ENCODE measurements at regions not wholly inside any gene's neighbourhood (a gene's known extent, or its start where the extent isn't known, plus 50 kb on each side); places are given as distances from the start of the nearest gene placed in this dataset.

DNA sequence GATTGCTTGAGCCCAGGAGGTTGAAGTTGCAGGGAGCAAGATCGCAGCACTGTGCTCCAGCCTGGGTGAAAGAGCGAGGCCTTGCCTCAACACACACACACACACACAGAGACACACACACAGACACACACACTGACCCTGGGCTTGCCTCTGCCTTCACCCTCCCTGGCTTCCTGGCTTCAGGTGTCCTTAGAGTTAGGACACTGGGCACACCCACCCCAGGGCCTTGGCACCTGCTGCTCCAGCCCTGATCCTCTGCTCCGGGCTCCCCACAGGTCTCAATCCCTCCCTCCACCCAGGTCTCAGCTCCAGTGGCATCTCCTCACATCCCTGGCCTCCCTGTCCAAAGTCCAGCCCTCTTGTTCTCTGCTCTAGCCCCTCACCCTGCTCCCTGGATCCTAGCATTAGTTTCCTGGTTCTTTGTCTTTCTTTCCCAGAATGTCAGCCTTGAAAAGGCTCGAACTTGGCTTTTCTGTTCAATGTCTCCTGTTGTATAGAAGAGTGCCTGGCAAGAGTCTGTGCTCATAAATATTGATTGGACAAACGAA lies 212.9 kb downstream of the C9orf50 start:
- POLR2A ChIA-PET: no interaction called here
- Histone ChIP-seq H3K27me3 (ENCODE audit: control insufficient read depth in 2 of 2, insufficient read depth in 2 of 2, low read length in 2 of 2) (no peaks in the 10 kb centered on the region), H3K79me2 (ENCODE audit: control insufficient read depth, insufficient read depth, low read length) (no peaks in the 10 kb centered on the region), H3K9ac (replicated peaks; ENCODE audit: extremely low read depth, insufficient read depth, low read length) (no peak overlapping the region), H4K20me1 (replicated peaks; ENCODE audit: control insufficient read depth, extremely low read depth, insufficient read depth, low read length) (no peaks in the 10 kb centered on the region), H3K27ac (ENCODE audit: insufficient read depth, low read depth, low read length) (no peak overlapping the region), H3K36me3 (ENCODE audit: control insufficient read depth in 2 of 2, extremely low read depth in 1 of 2, insufficient read depth in 2 of 2, low read length in 2 of 2) (no peaks in the 10 kb centered on the region), H3K4me2 (ENCODE audit: insufficient read depth, low read length) (no peak overlapping the region), H3K4me1 (ENCODE audit: control insufficient read depth, extremely low read depth, insufficient read depth, low read length) (peaks cover 6% of the 10 kb centered on the region), H2AFZ (ENCODE audit: low read depth, low read length) (no peak overlapping the region), H3K9me3 (replicated peaks; ENCODE audit: control insufficient read depth, insufficient read depth, low read length) (no peaks in the 10 kb centered on the region), H3K9me1 (replicated peaks; ENCODE audit: control insufficient read depth, extremely low read depth, insufficient read depth, low read length) (no peaks in the 10 kb centered on the region), H3K4me3 (replicated peaks in 1 of 3; ENCODE audit: insufficient read depth in 1 of 3, low read depth in 1 of 3, low read length in 3 of 3) (no peak overlapping the region)
- dilution Hi-C loops (cut with MboI; ENCODE audit: extremely low pct_ligation_motif_present, low sequenced_read_pairs) (no loop called here), intact Hi-C loops (cut with micrococcal nuclease) (no loop called here)
- no TSS peak for BruUV-seq (replicated peaks)
- no peak for TF ChIP-seq MYC (IDR thresholded peaks at IDR 0.05; ENCODE audit: low read depth, low read length)
- no peak for TF ChIP-seq EZH2 (IDR thresholded peaks at IDR 0.05; ENCODE audit: borderline replicate concordance, low read depth, low read length, severe bottlenecking)
- TF ChIP-seq, protein P1, sequence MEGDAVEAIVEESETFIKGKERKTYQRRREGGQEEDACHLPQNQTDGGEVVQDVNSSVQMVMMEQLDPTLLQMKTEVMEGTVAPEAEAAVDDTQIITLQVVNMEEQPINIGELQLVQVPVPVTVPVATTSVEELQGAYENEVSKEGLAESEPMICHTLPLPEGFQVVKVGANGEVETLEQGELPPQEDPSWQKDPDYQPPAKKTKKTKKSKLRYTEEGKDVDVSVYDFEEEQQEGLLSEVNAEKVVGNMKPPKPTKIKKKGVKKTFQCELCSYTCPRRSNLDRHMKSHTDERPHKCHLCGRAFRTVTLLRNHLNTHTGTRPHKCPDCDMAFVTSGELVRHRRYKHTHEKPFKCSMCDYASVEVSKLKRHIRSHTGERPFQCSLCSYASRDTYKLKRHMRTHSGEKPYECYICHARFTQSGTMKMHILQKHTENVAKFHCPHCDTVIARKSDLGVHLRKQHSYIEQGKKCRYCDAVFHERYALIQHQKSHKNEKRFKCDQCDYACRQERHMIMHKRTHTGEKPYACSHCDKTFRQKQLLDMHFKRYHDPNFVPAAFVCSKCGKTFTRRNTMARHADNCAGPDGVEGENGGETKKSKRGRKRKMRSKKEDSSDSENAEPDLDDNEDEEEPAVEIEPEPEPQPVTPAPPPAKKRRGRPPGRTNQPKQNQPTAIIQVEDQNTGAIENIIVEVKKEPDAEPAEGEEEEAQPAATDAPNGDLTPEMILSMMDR (IDR thresholded peaks at IDR 0.05; ENCODE audit: extremely low read depth in 1 of 2, insufficient read depth in 1 of 2, low read depth in 1 of 2, low read length in 2 of 2): no peak
- TF ChIP-seq FOS (IDR thresholded peaks at IDR 0.05; ENCODE audit: borderline replicate concordance, insufficient read depth, low read length): no peak
- TF ChIP-seq POLR2AphosphoS5 (IDR thresholded peaks at IDR 0.05; ENCODE audit: insufficient read depth, low read depth, low read length): no peak
- TF ChIP-seq, protein P2, sequence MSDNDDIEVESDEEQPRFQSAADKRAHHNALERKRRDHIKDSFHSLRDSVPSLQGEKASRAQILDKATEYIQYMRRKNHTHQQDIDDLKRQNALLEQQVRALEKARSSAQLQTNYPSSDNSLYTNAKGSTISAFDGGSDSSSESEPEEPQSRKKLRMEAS (IDR thresholded peaks at IDR 0.05; ENCODE audit: insufficient read depth, insufficient read length): no peak
- no peak for TF ChIP-seq GATA2 (IDR thresholded peaks at IDR 0.05; ENCODE audit: insufficient read depth, insufficient read length, low read depth, low read length)
- TF ChIP-seq POLR2A (IDR thresholded peaks at IDR 0.05; ENCODE audit: low read depth, low read length): no peak
- no peak for TF ChIP-seq JUN (IDR thresholded peaks at IDR 0.05; ENCODE audit: borderline replicate concordance, insufficient read depth, insufficient read length, low read depth)
- FAIRE-seq: no peak
- DNase-seq (ENCODE audit: low read depth, low spot score): no peak
- CTCF ChIA-PET: no interaction called here

Data from endothelial cell of umbilical vein (primary cell).